Pancreas (tissue), 10 donors: ENCODE measurements at regions not wholly inside any gene's neighbourhood (a gene's known extent, or its start where the extent isn't known, plus 50 kb on each side); places are given as distances from the start of the nearest gene placed in this dataset.

Experiments used
- ATAC-seq, 4 donors: fragments of 200-7000 bp; cut with Tn5 transposase; one replicate each; pipeline versions ENCODE4 v1.8.0 to v1.9.1; 2020; ENCODE audit warnings: mild to moderate bottlenecking in 4 of 4, moderate library complexity in 4 of 4
- DNase-seq, 6 donors: peaks; one replicate each; pipeline ENCODE4 v3.0.0-alpha.2; 2020
- FAIRE-seq: peaks from 2 replicates; lab custom pipeline; 2012; peaks lifted over from hg19 to GRCh38; lab: Jason Lieb, UNC
- H3K27ac ChIP-seq, 4 donors: fragments of 200-600 bp; sonication (generic); 1 replicate in 3 of 4; 2 replicates in 1 of 4; pipeline versions ENCODE4 v1.5.0 to v1.8.0; 2020
- H3K27me3 ChIP-seq, 4 donors: fragments of 200-600 bp; one replicate each; pipeline ENCODE4 v1.8.0; 2021
- H3K36me3 ChIP-seq, 3 donors: fragments of 200-600 bp; sonication (generic) in 1 of 3; one replicate each; pipeline versions ENCODE4 v1.5.0 to v1.8.0; 2020 to 2021
- H3K4me1 ChIP-seq, 3 donors: fragments of 200-600 bp; one replicate each; pipeline ENCODE4 v1.8.0; 2021
- H3K4me3 ChIP-seq, 4 donors: fragments of 200-600 bp; sonication (generic) in 2 of 4; one replicate each; pipeline versions ENCODE4 v1.5.0 to v1.8.0; 2020 to 2021
- H3K9me3 ChIP-seq, 4 donors: fragments of 200-600 bp; one replicate each; pipeline ENCODE4 v1.8.0; 2021
- CTCF ChIP-seq, 4 donors: fragments of 200-600 bp; sonication (generic) in 3 of 4; IDR thresholded peaks; one replicate each; pipeline versions ENCODE4 v1.5.0 to v1.8.0; 2021; ENCODE audit warnings: antibody characterized with exemption in 4 of 4
- WGBS, 2 donors: extraction: QIAGEN DNeasy Blood & Tissue Kit; methylation state at CpG; one replicate each; pipeline ENCODE4 v1.1.7; 2013; 5-methylcytosine and 5-hydroxymethylcytosine counted together
- intact Hi-C, 3 donors: fragments of 100-400 bp; cut with DNase I; formaldehyde crosslinking; loops; one replicate each; pipeline versions ENCODE4 v1.11.1 to v1.14.2; 2022
- donor health status: healthy with polysubstance abuse.
- donor health status: DM: no; HTN: no; CAD: no; lungs with moderate emphysema.
- donor health status: DM: no; HTN: no; CAD: no.
- donor health status: control.
- donor health status: control.
- donor health status: Bipolar disorder and iron deficiency.
- donor health status: DM: yes; HTN: yes; CAD: no.
- donor health status: DM: no; HTN: no; CAD: no.
- donor health status: DM: no; HTN: no; CAD: no.
- donor health status: DM: yes; HTN: yes; CAD: no.

- no peak for TF ChIP-seq CTCF (IDR thresholded peaks at IDR 0.05)
- Histone ChIP-seq H3K27me3 (no peaks in the 10 kb centered on the region), H3K4me1 (peaks cover 0 to 11% (median 0%) of the 10 kb centered on the region in 3 donors), H3K4me3 (no peak overlapping the region), H3K9me3 (no peaks in the 10 kb centered on the region), H3K27ac (no peak overlapping the region), H3K36me3 (no peaks in the 10 kb centered on the region)
- 89 to 96% methylated on average over 1 of the region's 1 CpG for WGBS, 2 donors
- FAIRE-seq (no peak), ATAC-seq (peak in 1 of 4 donors; percentile 32), DNase-seq (no peak)
- intact Hi-C loops: no loop called here
Measured at GRCh38 chr3:197430934-197431333, 124.8 kb downstream of the BDH1 start.

GRCh38 chr3:197430502-197430901 is 125.3 kb downstream of the BDH1 start:
- DNase-seq: no peak
- Histone ChIP-seq H3K36me3 (no peaks in the 10 kb centered on the region), H3K9me3 (no peaks in the 10 kb centered on the region), H3K4me1 (peaks cover 0 to 11% (median 0%) of the 10 kb centered on the region in 3 donors), H3K4me3 (no peak overlapping the region), H3K27ac (no peak overlapping the region), H3K27me3 (no peaks in the 10 kb centered on the region)
- 79 to 88% methylated on average over 7 of the region's 7 CpGs for WGBS, 2 donors
- FAIRE-seq: no peak
- no peak for ATAC-seq
- intact Hi-C loops: no loop called here
- no peak for TF ChIP-seq CTCF (IDR thresholded peaks at IDR 0.05)

- FAIRE-seq (no peak), ATAC-seq (no peak), DNase-seq (no peak)
- Histone ChIP-seq H3K4me1 (peaks cover 0 to 11% (median 0%) of the 10 kb centered on the region in 3 donors), H3K36me3 (no peaks in the 10 kb centered on the region), H3K27me3 (no peaks in the 10 kb centered on the region), H3K4me3 (no peak overlapping the region), H3K27ac (no peak overlapping the region), H3K9me3 (no peaks in the 10 kb centered on the region)
- intact Hi-C loops: no loop called here
- TF ChIP-seq CTCF (IDR thresholded peaks at IDR 0.05): no peak
- WGBS, 2 donors: 83 to 88% methylated on average over 7 of the region's 7 CpGs
Measured at GRCh38 chr3:197428952-197429351, 126.8 kb downstream of the BDH1 start.

- 72 to 74% methylated on average over 10 of the region's 10 CpGs for WGBS, 2 donors
- no peaks in the 10 kb centered on the region for H3K9me3 ChIP-seq
- intact Hi-C loops: no loop called here
- no peak overlapping the region for H3K27ac ChIP-seq
- H3K36me3 ChIP-seq: no peaks in the 10 kb centered on the region
- no peak for FAIRE-seq
- no peak for TF ChIP-seq CTCF (IDR thresholded peaks at IDR 0.05)
- H3K4me1 ChIP-seq: peaks cover 0 to 11% (median 0%) of the 10 kb centered on the region in 3 donors
- peak in 1 of 4 donors; percentile 28 for ATAC-seq
- no peak for DNase-seq
- no peak overlapping the region for H3K4me3 ChIP-seq
- H3K27me3 ChIP-seq: no peaks in the 10 kb centered on the region
Measured at GRCh38 chr3:197428117-197428801, 127.5 kb downstream of the BDH1 start.

- H3K27me3 ChIP-seq: no peaks in the 10 kb centered on the region
- H3K4me3 ChIP-seq: no peak overlapping the region
- H3K27ac ChIP-seq: no peak overlapping the region
- WGBS, 2 donors: 88 to 91% methylated on average over 8 of the region's 8 CpGs
- TF ChIP-seq CTCF (IDR thresholded peaks at IDR 0.05): no peak
- intact Hi-C loops: no loop called here
- H3K4me1 ChIP-seq: peaks cover 0 to 2% (median 0%) of the 10 kb centered on the region in 3 donors
- H3K9me3 ChIP-seq: no peaks in the 10 kb centered on the region
- DNase-seq: no peak
- FAIRE-seq: no peak
- ATAC-seq: peak in 2 of 4 donors; percentile 25 to 34
- H3K36me3 ChIP-seq: no peaks in the 10 kb centered on the region
Measured at GRCh38 chr3:197427021-197427420, 128.6 kb upstream of the DLG1 start.
